ENCODE measurements at regions not wholly inside any gene's neighbourhood (a gene's known extent, or its start where the extent isn't known, plus 50 kb on each side); places are given as distances from the start of the nearest gene placed in this dataset.

DNA sequence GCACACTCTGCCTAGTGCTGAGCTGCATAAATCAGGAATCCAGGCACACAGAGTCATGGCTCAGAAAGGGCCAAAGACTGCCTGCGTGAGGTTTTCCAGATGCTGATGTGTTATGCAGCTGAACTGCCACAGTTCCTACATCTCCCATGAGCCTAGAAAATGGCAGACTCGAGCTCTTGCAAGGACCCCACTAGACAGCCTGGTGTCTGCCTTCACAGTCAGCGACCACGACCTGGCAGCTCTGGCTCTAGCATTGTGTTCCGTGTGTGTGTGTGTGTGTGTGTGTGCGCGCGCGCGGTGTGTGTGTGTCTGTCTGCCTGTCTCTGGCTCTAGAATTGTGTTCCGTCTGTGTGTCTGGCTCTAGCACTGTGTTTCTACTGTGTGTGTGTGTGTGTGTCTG is 203.6 kb upstream of the AGTR2 start:
- TF ChIP-seq, protein P1, sequence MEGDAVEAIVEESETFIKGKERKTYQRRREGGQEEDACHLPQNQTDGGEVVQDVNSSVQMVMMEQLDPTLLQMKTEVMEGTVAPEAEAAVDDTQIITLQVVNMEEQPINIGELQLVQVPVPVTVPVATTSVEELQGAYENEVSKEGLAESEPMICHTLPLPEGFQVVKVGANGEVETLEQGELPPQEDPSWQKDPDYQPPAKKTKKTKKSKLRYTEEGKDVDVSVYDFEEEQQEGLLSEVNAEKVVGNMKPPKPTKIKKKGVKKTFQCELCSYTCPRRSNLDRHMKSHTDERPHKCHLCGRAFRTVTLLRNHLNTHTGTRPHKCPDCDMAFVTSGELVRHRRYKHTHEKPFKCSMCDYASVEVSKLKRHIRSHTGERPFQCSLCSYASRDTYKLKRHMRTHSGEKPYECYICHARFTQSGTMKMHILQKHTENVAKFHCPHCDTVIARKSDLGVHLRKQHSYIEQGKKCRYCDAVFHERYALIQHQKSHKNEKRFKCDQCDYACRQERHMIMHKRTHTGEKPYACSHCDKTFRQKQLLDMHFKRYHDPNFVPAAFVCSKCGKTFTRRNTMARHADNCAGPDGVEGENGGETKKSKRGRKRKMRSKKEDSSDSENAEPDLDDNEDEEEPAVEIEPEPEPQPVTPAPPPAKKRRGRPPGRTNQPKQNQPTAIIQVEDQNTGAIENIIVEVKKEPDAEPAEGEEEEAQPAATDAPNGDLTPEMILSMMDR (IDR thresholded peaks at IDR 0.05) = no peak
- TF ChIP-seq POLR2A (IDR thresholded peaks at IDR 0.05) = no peak

Measured in prostate gland (tissue), 2 donors.